K562 (cell line): ENCODE measurements at regions not wholly inside any gene's neighbourhood (a gene's known extent, or its start where the extent isn't known, plus 50 kb on each side); places are given as distances from the start of the nearest gene placed in this dataset.

ENCODE experiments used
- ARHGAP35 ChIP-seq: fragments of 450-650 bp; IDR thresholded peaks from 2 replicates; pipeline ENCODE4 v1.6.1; 2018; ENCODE audit not compliant: partially characterized antibody
- BRF2 ChIP-seq: IDR thresholded peaks from 3 replicates; pipeline ENCODE4 v1.6.1; 2011; ENCODE audit warnings: borderline replicate concordance, mild to moderate bottlenecking; ENCODE audit not compliant: insufficient read length, insufficient read depth
- CBX8 ChIP-seq: fragments of 200-600 bp; sonication (generic); IDR thresholded peaks from 2 replicates; pipeline ENCODE4 v1.6.1; 2012; ENCODE audit warnings: borderline replicate concordance, mixed run types, low read depth, mild to moderate bottlenecking, moderate library complexity, mixed read lengths, low read length, control low read depth, inconsistent platforms; ENCODE audit not compliant: poor library complexity, severe bottlenecking; ENCODE audit errors: extremely low read depth
- CHD2 ChIP-seq: IDR thresholded peaks from 2 replicates; pipeline ENCODE4 v1.6.1; 2011; ENCODE audit warnings: low read depth, low read length
- POLR2A ChIP-seq: fragments of 450-650 bp; conservative IDR thresholded peaks from 2 replicates; pipeline ENCODE4 v1.6.1; 2016
- SRF ChIP-seq, 2 experiments: fragments of 250-450, 450-650 bp in 1 of 2; sonication (Bioruptor Pico) in 1 of 2; sonication (generic) in 1 of 2; formaldehyde crosslinking; IDR thresholded peaks; 2 replicates each; pipeline versions ENCODE4 v1.5.0 to v1.5.1; 2020 to 2022; ENCODE audit warnings: mild to moderate bottlenecking in 1 of 2, missing genetic modification reagents in 1 of 2
- STAT6 ChIP-seq: sonication (generic); formaldehyde crosslinking; IDR thresholded peaks from 2 replicates; pipeline ENCODE4 v1.8.1; 2023; ENCODE audit warnings: mild to moderate bottlenecking, missing genetic modification reagents
- TF ChIP-seq, protein P1 (sequence below), 3 experiments: IDR thresholded peaks in 2 of 3; conservative IDR thresholded peaks in 1 of 3; 2 replicates each; pipeline ENCODE4 v1.5.1; 2011 to 2012; ENCODE audit warnings: low read length in 3 of 3, mild to moderate bottlenecking in 3 of 3, control low read depth in 2 of 3, improper control_type of control experiment in 1 of 3, inconsistent platforms in 1 of 3, low read depth in 1 of 3, mixed read lengths in 1 of 3, moderate library complexity in 1 of 3; ENCODE audit not compliant: insufficient read depth in 2 of 3

GRCh38 chr7:1309290-1309689 lies 76.6 kb downstream of the UNCX start:
- TF ChIP-seq STAT6 (CRISPR knock-in tag) (no peak), ARHGAP35 (no peak), POLR2A (no peak), SRF (CRISPR knock-in tag; IDR thresholded peaks at IDR 0.05) (no peak), CHD2 (no peak), CBX8 (no peak), BRF2 (no peak)
- TF ChIP-seq, protein P1, sequence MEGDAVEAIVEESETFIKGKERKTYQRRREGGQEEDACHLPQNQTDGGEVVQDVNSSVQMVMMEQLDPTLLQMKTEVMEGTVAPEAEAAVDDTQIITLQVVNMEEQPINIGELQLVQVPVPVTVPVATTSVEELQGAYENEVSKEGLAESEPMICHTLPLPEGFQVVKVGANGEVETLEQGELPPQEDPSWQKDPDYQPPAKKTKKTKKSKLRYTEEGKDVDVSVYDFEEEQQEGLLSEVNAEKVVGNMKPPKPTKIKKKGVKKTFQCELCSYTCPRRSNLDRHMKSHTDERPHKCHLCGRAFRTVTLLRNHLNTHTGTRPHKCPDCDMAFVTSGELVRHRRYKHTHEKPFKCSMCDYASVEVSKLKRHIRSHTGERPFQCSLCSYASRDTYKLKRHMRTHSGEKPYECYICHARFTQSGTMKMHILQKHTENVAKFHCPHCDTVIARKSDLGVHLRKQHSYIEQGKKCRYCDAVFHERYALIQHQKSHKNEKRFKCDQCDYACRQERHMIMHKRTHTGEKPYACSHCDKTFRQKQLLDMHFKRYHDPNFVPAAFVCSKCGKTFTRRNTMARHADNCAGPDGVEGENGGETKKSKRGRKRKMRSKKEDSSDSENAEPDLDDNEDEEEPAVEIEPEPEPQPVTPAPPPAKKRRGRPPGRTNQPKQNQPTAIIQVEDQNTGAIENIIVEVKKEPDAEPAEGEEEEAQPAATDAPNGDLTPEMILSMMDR (IDR thresholded peaks at IDR 0.05 in 2 of 3, conservative IDR thresholded peaks at IDR 0.05 in 1 of 3; ENCODE audit: insufficient read depth in 2 of 3, low read depth in 1 of 3, low read length in 3 of 3), result no peak
